ENCODE measurements at regions not wholly inside any gene's neighbourhood (a gene's known extent, or its start where the extent isn't known, plus 50 kb on each side); places are given as distances from the start of the nearest gene placed in this dataset.

- no peak overlapping the region for H4K5ac ChIP-seq (ENCODE audit: insufficient read length, low read depth, low read length)
- Mint-ChIP-seq H3K27ac (no peak overlapping the region), H3K9me3 (no peaks in the 10 kb centered on the region), H3K36me3 (ENCODE audit: insufficient read depth in 1 of 3, low read depth in 3 of 3) (no peaks in the 10 kb centered on the region), H3K4me3 (no peak overlapping the region), H3K27me3 (ENCODE audit: low read depth) (no peaks in the 10 kb centered on the region; the same call in 1 of the 2 replicates), H3K4me1 (peaks cover 17 to 20% of the 10 kb centered on the region in 2 experiments)
- H3K23me2 ChIP-seq (ENCODE audit: insufficient read length, low read depth, low read length, poor library complexity, severe bottlenecking) = no peaks in the 10 kb centered on the region
- H2BK15ac ChIP-seq (ENCODE audit: low read depth, low read length) = no peak overlapping the region
- no peak overlapping the region for H2BK12ac ChIP-seq (ENCODE audit: insufficient read length, low read depth, low read length)
- no peaks in the 10 kb centered on the region for H3K79me1 ChIP-seq (ENCODE audit: insufficient read depth, low read depth, low read length, poor library complexity, severe bottlenecking)
- no peak overlapping the region for H4K8ac ChIP-seq (replicated peaks; ENCODE audit: insufficient read length, low read depth, low read length)
- no peak overlapping the region for H2AK5ac ChIP-seq (ENCODE audit: insufficient read length, low read length)
- TF ChIP-seq CTCF (conservative IDR thresholded peaks at IDR 0.05) = no peak
- no peak for DNase-seq
- H3K4me2 ChIP-seq (ENCODE audit: insufficient read depth, insufficient read length, low read length) = no peak overlapping the region
- H4K91ac ChIP-seq (ENCODE audit: insufficient read length, low read depth, low read length) = no peak overlapping the region
- H2BK5ac ChIP-seq (ENCODE audit: insufficient read length, low read length) = no peak overlapping the region
- no peaks in the 10 kb centered on the region for H3K79me2 ChIP-seq (ENCODE audit: insufficient read depth, low read length)
- H3K4me1 ChIP-seq (ENCODE audit: insufficient read depth, low read length) = peaks cover 3% of the 10 kb centered on the region; the same call in 1 of the 2 replicates
- no peak overlapping the region for H3K9ac ChIP-seq (ENCODE audit: extremely low read depth, insufficient read length, low read length)
- H3K4ac ChIP-seq (ENCODE audit: low read depth, low read length) = no peak overlapping the region
- no peak overlapping the region for H2BK20ac ChIP-seq (ENCODE audit: low read depth, low read length, poor library complexity, severe bottlenecking)
- H3K18ac ChIP-seq (ENCODE audit: insufficient read length, low read depth, low read length) = no peak overlapping the region
- no peaks in the 10 kb centered on the region for H3K27me3 ChIP-seq (ENCODE audit: insufficient read depth, low read length)
- no peak overlapping the region for H3K56ac ChIP-seq (ENCODE audit: insufficient read length, low read depth, low read length)
- H3T11ph ChIP-seq (ENCODE audit: low read length) = no peak overlapping the region
- H2BK120ac ChIP-seq (ENCODE audit: low read depth, low read length, poor library complexity, severe bottlenecking) = no peak overlapping the region
- H3K9me3 ChIP-seq (ENCODE audit: control insufficient read depth, low read depth, low read length) = no peaks in the 10 kb centered on the region
- WGBS (ENCODE audit: extremely low coverage, insufficient read length, low lambda C conversion rate) = no CpG with 5 or more reads among the region's 8 CpGs
- H3K27ac ChIP-seq (ENCODE audit: insufficient read length, low read depth, low read length) = no peak overlapping the region
- H3K23ac ChIP-seq (ENCODE audit: insufficient read length, low read depth, low read length) = no peak overlapping the region
- no peak overlapping the region for H2AFZ ChIP-seq (ENCODE audit: low read length)
- no peaks in the 10 kb centered on the region for H4K20me1 ChIP-seq (ENCODE audit: control insufficient read depth, insufficient read depth, insufficient read length)
- H3K14ac ChIP-seq (ENCODE audit: insufficient read depth, low read length) = no peak overlapping the region
Measured at GRCh38 chr16:79764415-79765110, 164.0 kb upstream of the MAF start.

Measured in H9 (cell line).